ENCODE measurements at regions not wholly inside any gene's neighbourhood (a gene's known extent, or its start where the extent isn't known, plus 50 kb on each side); places are given as distances from the start of the nearest gene placed in this dataset.

GRCh38 chr9:118583414-118583813, 785.8 kb downstream of the BRINP1 start:
- Mint-ChIP-seq H3K27ac (no peak overlapping the region), H3K4me1 (peaks cover 4% of the 10 kb centered on the region), H3K9me3 (peaks cover 26% of the 10 kb centered on the region), H3K4me3 (no peak overlapping the region), H3K27me3 (ENCODE audit: insufficient read depth) (no peaks in the 10 kb centered on the region), H3K36me3 (ENCODE audit: low read depth) (no peaks in the 10 kb centered on the region)
- H3K4me1 ChIP-seq (ENCODE audit: control insufficient read depth, insufficient read depth, low read length) = no peaks in the 10 kb centered on the region
- no peaks in the 10 kb centered on the region for H3K27me3 ChIP-seq (ENCODE audit: control insufficient read depth, insufficient read depth, low read length, poor library complexity, severe bottlenecking)
- no peak for TF ChIP-seq CTCF (conservative IDR thresholded peaks at IDR 0.05)
- no peak overlapping the region for H3K9ac ChIP-seq (ENCODE audit: extremely low read depth, low read length, poor library complexity, severe bottlenecking)
- H3K4me3 ChIP-seq (ENCODE audit: low read length) = no peak overlapping the region
- no peak for DNase-seq
- 70 to 71% methylated on average over 4 of the region's 4 CpGs for WGBS, 2 experiments (ENCODE audit: insufficient coverage in 1 of 2, insufficient read length in 1 of 2)
- H3K9me3 ChIP-seq (ENCODE audit: control insufficient read depth, low read length) = peaks cover 17% of the 10 kb centered on the region
- H3K27ac ChIP-seq (ENCODE audit: low read depth, low read length) = no peak overlapping the region
- H3K36me3 ChIP-seq (ENCODE audit: control insufficient read depth, insufficient read depth, low read length) = no peaks in the 10 kb centered on the region

DNA sequence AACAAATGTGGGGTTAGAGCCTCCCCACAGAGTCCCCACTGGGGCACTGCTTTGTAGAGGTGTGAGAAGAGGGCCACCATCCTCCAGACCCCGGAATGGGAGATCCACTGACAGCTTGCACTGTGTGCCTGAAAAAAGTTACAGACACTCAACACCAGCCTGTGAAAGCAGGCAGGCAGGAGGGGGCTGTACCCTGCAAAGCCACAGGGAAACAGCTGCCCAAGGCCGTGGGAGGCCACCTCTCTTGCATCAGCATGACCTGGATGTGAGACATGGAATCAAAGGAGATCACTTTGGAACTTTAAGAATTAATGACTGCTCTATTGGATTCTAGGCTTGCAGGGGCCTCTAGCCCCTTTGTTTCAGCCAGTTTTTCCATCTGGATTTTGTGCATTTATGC, 782.3 kb downstream of the BRINP1 start:
- DNase-seq = no peak
- Mint-ChIP-seq H3K27me3 (ENCODE audit: insufficient read depth) (no peaks in the 10 kb centered on the region), H3K9me3 (peaks cover 26% of the 10 kb centered on the region), H3K36me3 (ENCODE audit: low read depth) (no peaks in the 10 kb centered on the region), H3K27ac (no peak overlapping the region), H3K4me3 (no peak overlapping the region), H3K4me1 (peaks cover 6% of the 10 kb centered on the region)
- H3K36me3 ChIP-seq (ENCODE audit: control insufficient read depth, insufficient read depth, low read length) = no peaks in the 10 kb centered on the region
- no peaks in the 10 kb centered on the region for H3K4me1 ChIP-seq (ENCODE audit: control insufficient read depth, insufficient read depth, low read length)
- no peak overlapping the region for H3K27ac ChIP-seq (ENCODE audit: low read depth, low read length)
- TF ChIP-seq CTCF (conservative IDR thresholded peaks at IDR 0.05) = no peak
- peaks cover 17% of the 10 kb centered on the region for H3K9me3 ChIP-seq (ENCODE audit: control insufficient read depth, low read length)
- H3K27me3 ChIP-seq (ENCODE audit: control insufficient read depth, insufficient read depth, low read length, poor library complexity, severe bottlenecking) = no peaks in the 10 kb centered on the region
- no peak overlapping the region for H3K4me3 ChIP-seq (ENCODE audit: low read length)
- WGBS, 2 experiments (ENCODE audit: insufficient coverage in 1 of 2, insufficient read length in 1 of 2) = 91 to 100% methylated on average over 1 to 2 of the region's 2 CpGs
- no peak overlapping the region for H3K9ac ChIP-seq (ENCODE audit: extremely low read depth, low read length, poor library complexity, severe bottlenecking)

- H3K27me3 Mint-ChIP-seq (ENCODE audit: insufficient read depth) = no peaks in the 10 kb centered on the region
Observed at GRCh38 chr9:118594428-118594827, 774.8 kb downstream of the BRINP1 start.

More at GRCh38 chr9:118594428-118594827, 774.8 kb downstream of the BRINP1 start:
- Mint-ChIP-seq H3K4me1 (peaks cover 42% of the 10 kb centered on the region), H3K4me3 (no peak overlapping the region), H3K36me3 (ENCODE audit: low read depth) (no peaks in the 10 kb centered on the region), H3K27ac (no peak overlapping the region), H3K9me3 (no peaks in the 10 kb centered on the region)
- H3K27me3 ChIP-seq (ENCODE audit: control insufficient read depth, insufficient read depth, low read length, poor library complexity, severe bottlenecking) = no peaks in the 10 kb centered on the region
- no peak overlapping the region for H3K4me3 ChIP-seq (ENCODE audit: low read length)
- WGBS, 2 experiments (ENCODE audit: insufficient coverage in 1 of 2, insufficient read length in 1 of 2) = 81 to 89% methylated on average over 4 to 6 of the region's 6 CpGs
- no peak for DNase-seq
- H3K9me3 ChIP-seq (ENCODE audit: control insufficient read depth, low read length) = no peaks in the 10 kb centered on the region
- no peak overlapping the region for H3K27ac ChIP-seq (ENCODE audit: low read depth, low read length)
- TF ChIP-seq CTCF (conservative IDR thresholded peaks at IDR 0.05) = no peak
- peaks cover 7% of the 10 kb centered on the region for H3K4me1 ChIP-seq (ENCODE audit: control insufficient read depth, insufficient read depth, low read length)
- H3K9ac ChIP-seq (ENCODE audit: extremely low read depth, low read length, poor library complexity, severe bottlenecking) = no peak overlapping the region
- H3K36me3 ChIP-seq (ENCODE audit: control insufficient read depth, insufficient read depth, low read length) = no peaks in the 10 kb centered on the region

All from endodermal cell (in vitro differentiated cells).